Heart left ventricle (tissue), 13 donors: ENCODE measurements at regions not wholly inside any gene's neighbourhood (a gene's known extent, or its start where the extent isn't known, plus 50 kb on each side); places are given as distances from the start of the nearest gene placed in this dataset.

Experiments
- POLR2A ChIP-seq, 2 donors: fragments of 450-650 bp; IDR thresholded peaks; one replicate each; pipeline ENCODE4 v1.6.1; 2017; ENCODE audit warnings: antibody characterized with exemption in 2 of 2, mild to moderate bottlenecking in 2 of 2, moderate library complexity in 2 of 2
- TF ChIP-seq, protein P1 (sequence below), 12 donors: fragments of 200-600 bp; sonication (generic) in 4 of 12; IDR thresholded peaks; one replicate each; pipeline versions ENCODE4 v1.5.0 to v1.8.0; 2018 to 2022; ENCODE audit warnings: antibody characterized with exemption in 12 of 12, mild to moderate bottlenecking in 5 of 12
- donor health status: ischemic (EF 13 %, LVEDD 7.1; RV severe dilation, severe dysfunction).
- donor health status: DM: no; HTN: yes; CAD: no.
- donor health status: DM: no; HTN: no; CAD: no.
- donor health status: ischemic (EF 25% LVEDD 6.9; RV normal size, moderate dysfunction).
- donor health status: ischemic (EF 25% LVEDD 5.7; RV mildly dilated, moderate dysfunction).
- donor health status: ischemic (EF 35%, LVEDD 5.7; RV mildly dilated, moderate dysfunction).
- donor health status: nonischemic (EF 11% LVEDD 7.7; RV severe dilation, severe dysfunction).
- donor health status: DM: yes; HTN: yes; CAD: no.
- donor health status: PGD.
- donor health status: ischemic (EF 29% LVEDD 5.4; RV normal size, mild dysfunction).
- donor health status: nonischemic (EF 23%, LVEDD 6.1; RV moderate dilation, normal function).

GRCh38 chr6:113777601-113778000 is 79.5 kb upstream of the MARCKS start:
- TF ChIP-seq, protein P1, sequence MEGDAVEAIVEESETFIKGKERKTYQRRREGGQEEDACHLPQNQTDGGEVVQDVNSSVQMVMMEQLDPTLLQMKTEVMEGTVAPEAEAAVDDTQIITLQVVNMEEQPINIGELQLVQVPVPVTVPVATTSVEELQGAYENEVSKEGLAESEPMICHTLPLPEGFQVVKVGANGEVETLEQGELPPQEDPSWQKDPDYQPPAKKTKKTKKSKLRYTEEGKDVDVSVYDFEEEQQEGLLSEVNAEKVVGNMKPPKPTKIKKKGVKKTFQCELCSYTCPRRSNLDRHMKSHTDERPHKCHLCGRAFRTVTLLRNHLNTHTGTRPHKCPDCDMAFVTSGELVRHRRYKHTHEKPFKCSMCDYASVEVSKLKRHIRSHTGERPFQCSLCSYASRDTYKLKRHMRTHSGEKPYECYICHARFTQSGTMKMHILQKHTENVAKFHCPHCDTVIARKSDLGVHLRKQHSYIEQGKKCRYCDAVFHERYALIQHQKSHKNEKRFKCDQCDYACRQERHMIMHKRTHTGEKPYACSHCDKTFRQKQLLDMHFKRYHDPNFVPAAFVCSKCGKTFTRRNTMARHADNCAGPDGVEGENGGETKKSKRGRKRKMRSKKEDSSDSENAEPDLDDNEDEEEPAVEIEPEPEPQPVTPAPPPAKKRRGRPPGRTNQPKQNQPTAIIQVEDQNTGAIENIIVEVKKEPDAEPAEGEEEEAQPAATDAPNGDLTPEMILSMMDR (IDR thresholded peaks at IDR 0.05), result no peak
- TF ChIP-seq POLR2A (IDR thresholded peaks at IDR 0.05), result no peak
